GM21786 (cell line): ENCODE measurements at regions not wholly inside any gene's neighbourhood (a gene's known extent, or its start where the extent isn't known, plus 50 kb on each side); places are given as distances from the start of the nearest gene placed in this dataset.
A peak's percentile ranks its signal among the peaks of the same experiment; 100 is the strongest.

Experiments used
- ATAC-seq: cut with Tn5 transposase; IDR thresholded peaks from one replicate; pipeline ENCODE4 v1.9.1; 2021; ENCODE audit not compliant: unreplicated experiment

DNA sequence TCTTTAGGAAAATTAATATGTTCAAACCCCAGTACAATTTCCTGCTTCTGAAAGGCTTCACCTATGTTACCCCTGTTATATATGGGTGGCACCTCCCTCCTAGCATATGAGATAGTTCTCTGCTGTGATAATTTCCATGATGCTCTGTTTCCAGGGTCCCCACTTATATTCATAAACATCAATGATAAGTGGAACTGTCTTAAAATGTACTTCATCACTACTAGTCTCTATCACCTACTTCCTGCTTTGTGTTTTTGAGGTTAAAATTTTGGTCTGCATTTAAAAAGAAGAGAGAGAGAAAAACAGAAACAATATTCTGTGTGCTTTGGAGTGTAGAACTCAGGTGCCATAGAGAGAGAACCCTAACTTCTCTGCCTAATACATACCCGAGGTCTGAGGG is 234.7 kb downstream of the HTR1A start:
- peak; percentile 29 for ATAC-seq

DNA sequence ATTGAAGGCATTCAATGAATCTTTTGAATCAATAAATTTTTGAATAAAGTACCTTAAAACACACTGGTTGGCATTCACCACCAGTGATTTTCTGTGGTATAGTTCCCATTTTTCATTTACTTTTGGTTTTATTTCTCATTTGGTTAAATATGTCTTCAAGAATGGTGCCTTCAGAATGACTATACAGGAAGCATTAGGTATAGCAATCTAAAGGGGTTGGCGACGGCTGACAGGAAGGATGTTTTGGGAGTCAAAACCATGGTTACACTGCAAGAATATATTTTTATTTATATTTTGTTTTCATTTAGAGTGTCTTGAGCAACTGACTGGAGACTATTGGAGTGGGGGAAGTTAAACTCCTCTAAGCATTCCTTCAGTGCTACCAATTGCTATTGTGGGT is 235.7 kb downstream of the HTR1A start:
- peak; percentile 82 for ATAC-seq

- no peak for ATAC-seq
These were observed 243.1 kb downstream of the HTR1A start for GRCh38 chr5:63719147-63719546.

- ATAC-seq: no peak
These were observed 262.0 kb downstream of the HTR1A start for GRCh38 chr5:63700241-63700640.

DNA sequence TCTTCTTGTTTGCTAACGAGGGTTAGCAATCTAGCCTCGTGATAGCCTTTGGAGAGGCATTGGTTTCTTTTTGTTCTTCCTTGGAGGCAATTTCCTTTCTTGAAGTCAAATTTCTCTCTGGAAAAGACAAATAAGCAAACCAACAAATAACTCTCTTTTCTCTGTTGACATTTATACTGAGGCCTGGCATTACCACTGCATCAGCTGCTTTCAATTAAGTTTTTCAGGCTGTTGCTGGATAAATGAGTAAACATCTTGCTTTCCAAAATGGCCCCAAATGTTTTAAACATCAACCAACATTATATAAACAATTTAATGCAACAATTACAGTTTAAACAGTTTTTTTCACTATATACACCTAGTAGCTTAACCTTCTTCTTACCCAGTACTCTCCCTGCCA is 264.4 kb downstream of the HTR1A start:
- ATAC-seq: no peak

GRCh38 chr5:63690546-63690945 is 271.7 kb downstream of the HTR1A start:
- no peak for ATAC-seq

DNA sequence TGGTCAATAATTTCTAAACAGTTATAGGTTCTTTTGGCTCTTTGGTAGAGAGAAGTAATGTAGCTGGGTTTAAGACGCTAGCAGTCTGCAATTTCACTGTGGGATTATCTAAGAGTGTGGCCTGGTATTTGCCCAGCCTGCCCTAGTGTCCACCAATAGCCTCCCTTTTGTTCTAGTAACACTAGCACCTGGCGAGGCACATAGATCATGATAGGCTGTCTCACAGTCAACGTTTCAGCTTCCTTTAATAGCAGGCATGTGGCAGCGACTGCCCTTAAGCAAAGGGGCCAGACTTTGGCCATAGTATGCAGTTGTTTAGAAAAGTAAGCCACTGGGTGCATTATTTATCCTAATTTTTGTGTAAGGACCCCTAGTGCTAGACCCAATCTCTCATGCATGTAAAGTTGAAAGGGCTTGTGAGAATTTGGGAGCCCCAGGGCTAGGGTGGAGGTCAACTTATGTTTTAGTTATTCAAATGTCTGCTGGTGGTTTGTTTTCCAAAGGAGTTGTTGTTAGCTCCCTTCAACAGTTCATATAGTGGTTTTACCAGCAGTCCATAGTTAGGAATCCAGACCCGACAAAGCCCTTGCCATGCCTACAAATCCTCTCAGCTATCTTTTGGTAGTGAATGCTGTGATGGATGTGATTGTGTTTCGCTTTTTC is 274.3 kb downstream of the HTR1A start:
- ATAC-seq: no peak

DNA sequence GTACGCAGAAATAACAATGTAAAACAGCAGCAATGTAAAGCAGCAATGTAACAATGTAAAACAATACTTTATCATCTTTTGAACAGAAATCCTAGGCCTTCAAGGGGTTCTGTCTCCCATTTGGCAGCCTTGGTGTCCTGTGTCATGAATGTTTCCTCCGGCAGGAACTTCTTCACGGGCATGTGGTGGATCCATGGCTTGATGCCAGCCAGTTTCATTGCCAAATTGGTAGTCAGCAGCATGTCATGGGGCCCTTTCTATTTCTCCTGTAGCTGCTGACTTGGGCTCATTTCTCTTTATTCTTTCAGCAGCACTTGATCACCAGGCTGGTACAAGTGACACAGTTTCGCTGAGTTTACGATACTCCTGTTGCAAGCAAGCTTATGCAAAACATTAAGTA is 275.3 kb downstream of the HTR1A start:
- no peak for ATAC-seq

GRCh38 chr5:63686181-63686580 is 276.1 kb downstream of the HTR1A start:
- no peak for ATAC-seq

GRCh38 chr5:63685454-63685853 is 276.8 kb downstream of the HTR1A start:
- ATAC-seq: no peak

- ATAC-seq: no peak
These were observed 287.4 kb downstream of the HTR1A start for GRCh38 chr5:63674881-63675280.

DNA sequence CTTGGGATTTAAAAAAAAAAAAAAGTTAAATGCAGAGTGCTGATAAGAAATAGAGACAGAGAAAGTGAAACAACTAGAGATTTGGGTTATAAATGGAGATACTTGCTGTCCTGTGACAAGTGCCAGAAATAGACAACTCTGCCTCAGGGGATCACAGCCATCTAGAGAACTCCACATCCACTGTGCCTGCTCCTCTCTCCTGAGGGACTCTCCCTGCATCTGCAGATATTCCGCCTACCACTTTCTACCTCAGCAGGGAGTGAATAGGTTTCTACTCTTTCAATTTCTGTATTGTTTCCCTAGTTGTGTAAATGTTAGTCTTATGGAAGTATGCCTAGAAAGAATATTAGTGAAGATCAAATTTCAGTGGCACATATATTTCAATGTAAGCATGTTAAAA is 307.2 kb downstream of the HTR1A start:
- no peak for ATAC-seq

- no peak for ATAC-seq
These were observed 311.7 kb downstream of the HTR1A start for GRCh38 chr5:63650581-63650980.

GRCh38 chr5:63648376-63648775 is 313.9 kb downstream of the HTR1A start:
- no peak for ATAC-seq

DNA sequence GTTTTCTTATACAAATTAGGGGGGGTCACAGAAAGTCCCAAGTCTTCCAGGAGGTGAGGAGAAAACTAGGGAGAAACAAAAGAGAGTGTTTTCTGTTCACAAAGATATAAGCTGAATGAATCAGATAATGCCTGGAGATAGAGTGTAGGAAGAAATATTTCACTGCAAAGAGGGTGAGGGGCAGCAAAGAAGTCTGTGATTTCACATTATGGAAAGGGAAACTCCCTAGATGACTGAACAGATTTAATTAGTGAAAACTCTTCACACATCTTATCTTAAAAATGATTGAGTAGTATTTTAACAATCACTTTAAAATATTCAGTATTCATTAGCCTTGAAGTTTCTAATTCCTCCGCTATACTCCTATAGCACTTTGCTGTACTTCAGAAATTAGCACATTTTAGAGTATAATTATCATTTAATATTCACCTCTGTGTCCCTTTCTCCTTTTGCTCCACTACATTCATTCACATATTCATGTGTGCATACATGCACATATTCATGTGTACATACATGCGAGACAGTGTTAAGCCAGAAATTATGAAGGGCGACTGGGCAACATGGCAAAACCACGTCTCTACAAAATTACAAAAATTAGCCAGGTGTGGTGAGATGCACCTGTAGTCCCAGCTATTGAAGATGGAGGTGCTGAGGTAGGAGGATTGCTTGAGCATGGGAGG is 332.2 kb downstream of the HTR1A start:
- no peak for ATAC-seq

- no peak for ATAC-seq
These were observed 348.8 kb downstream of the HTR1A start for GRCh38 chr5:63613442-63613841.

DNA sequence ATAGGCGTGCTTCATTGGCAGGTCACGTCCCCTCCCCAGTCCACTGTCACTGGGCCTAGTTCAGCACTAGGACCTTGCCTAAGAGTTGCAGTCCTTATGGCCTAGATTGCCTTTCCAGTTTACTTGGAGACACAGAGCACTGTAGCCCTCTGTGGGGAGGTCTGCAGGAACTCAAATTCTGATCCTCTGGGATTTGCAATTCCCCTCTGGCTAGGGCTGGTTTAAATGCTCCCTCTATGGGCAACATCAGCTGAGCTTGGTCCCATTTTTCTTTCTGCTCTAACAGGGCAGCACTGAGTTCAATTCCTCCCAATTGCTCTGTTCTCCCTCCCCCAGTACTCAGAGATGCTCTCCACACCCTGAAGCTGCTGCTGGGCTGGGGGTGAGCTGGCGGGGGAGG is 358.2 kb downstream of the HTR1A start:
- ATAC-seq: no peak

DNA sequence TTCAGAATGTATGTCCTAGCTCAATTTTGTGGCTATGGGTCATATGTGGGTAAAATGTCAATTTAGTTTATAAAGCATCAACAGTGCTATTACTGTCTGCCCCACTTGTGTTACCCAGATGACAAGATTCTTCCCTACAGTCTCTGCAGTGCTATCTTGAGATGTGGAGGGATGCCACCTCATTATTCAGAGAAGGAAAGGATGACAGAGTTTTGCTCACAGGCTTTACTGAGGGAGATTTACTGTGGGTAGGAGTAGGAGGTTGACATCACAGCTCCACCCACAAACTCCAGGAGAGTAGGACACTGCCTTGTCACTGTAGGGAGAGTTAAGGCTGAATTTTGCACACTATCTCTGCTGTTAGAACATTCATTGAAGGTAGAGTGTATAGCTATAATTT is 359.3 kb downstream of the HTR1A start:
- ATAC-seq: no peak

DNA sequence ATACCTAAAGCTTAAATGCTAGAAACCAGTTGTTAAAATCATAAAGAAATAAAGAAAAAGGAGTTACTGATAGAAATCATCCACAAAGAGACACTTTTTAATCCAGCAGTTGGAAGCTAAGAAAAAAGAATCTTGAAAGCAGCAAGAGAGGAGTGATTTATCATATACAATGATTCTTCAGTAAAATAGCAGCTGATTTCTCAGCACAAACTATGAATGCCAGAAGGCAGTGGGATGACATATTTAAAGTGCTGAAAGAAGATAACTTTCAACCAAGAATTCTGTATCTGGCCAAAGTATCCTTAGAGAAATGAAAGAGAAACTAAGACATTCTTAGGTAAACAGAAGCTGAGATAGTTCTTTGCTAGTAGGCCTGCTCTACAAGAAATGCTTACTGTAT is 366.0 kb downstream of the HTR1A start:
- no peak for ATAC-seq

- peak; percentile 83 for ATAC-seq
These were observed 388.9 kb downstream of the HTR1A start for GRCh38 chr5:63573380-63573779.

DNA sequence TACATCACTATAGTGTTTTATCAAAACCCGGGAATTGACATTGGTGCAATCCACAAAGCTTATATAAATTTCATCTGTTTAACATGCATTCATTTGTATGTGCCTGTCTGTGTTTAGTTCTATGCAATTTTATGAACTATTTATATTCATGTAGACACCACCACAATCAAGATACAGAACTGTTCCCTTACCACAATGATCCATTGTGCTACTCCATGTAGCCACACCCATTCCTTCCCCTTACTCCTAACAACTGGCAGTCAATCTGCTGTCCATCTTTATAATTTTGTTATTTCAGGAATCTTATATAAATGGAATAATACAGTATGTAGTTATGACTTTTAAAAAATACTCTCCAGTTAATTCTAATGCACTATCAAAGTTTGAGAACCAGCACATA is 389.5 kb downstream of the HTR1A start:
- no peak for ATAC-seq

DNA sequence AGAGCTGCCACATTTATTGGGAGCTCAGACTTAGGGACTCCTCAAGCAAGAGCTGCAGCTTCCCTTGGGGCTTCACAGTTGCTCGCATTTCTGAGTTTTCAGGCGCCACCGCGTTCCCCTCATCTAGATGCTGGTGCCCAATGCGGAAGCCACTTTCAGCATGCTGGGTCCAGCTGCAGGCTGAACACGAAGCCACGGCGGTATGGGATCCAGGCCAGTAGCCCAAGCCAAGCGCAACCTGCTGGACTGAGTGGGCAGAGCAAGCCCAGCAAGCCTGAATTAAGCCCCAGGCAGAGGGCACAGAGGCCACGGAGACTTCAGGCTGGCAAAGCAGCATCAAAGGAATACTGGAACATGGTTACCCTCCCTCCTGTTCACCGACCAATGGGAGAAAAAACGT is 391.5 kb downstream of the HTR1A start:
- no peak for ATAC-seq

GRCh38 chr5:63564789-63565188 is 397.5 kb downstream of the HTR1A start:
- no peak for ATAC-seq
